OCI-LY1 (cell line): ENCODE measurements at regions not wholly inside any gene's neighbourhood (a gene's known extent, or its start where the extent isn't known, plus 50 kb on each side); places are given as distances from the start of the nearest gene placed in this dataset.

ENCODE experiments used
- EZH2 ChIP-seq: fragments of 200-600 bp; sonication (generic), shearing (Covaris generic); IDR thresholded peaks from 2 replicates; pipeline ENCODE4 v1.8.0; 2017; ENCODE audit warnings: borderline replicate concordance, mixed run types, mild to moderate bottlenecking, antibody characterized with exemption, low read length, moderate library complexity, mixed read lengths
- TF ChIP-seq, protein P1 (sequence below): fragments of 200-600 bp; sonication (generic), shearing (Covaris generic); IDR thresholded peaks from 2 replicates; pipeline ENCODE4 v1.5.1; 2017; ENCODE audit warnings: mild to moderate bottlenecking, antibody characterized with exemption, low read length, moderate library complexity, mixed read lengths

DNA sequence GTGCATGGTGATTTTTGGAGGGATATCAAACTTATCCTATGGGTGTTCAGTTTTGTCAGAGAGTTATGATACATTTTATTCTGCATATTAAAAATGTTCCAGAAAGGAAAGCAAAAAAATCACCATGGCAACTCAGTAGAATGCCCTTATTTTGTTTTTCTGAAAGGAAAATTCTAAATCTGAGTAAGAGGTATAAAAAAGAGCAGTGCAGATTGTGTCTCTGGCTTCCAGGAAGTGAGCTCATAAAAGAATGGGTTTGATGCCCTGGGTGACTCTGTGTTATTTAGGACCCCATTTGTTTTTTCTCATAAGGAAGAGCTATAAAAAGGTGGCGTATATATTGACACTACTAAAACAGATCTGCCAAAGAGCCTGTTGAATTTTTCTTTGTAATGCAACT lies 128.8 kb downstream of the UCHL1 start:
- TF ChIP-seq, protein P1, sequence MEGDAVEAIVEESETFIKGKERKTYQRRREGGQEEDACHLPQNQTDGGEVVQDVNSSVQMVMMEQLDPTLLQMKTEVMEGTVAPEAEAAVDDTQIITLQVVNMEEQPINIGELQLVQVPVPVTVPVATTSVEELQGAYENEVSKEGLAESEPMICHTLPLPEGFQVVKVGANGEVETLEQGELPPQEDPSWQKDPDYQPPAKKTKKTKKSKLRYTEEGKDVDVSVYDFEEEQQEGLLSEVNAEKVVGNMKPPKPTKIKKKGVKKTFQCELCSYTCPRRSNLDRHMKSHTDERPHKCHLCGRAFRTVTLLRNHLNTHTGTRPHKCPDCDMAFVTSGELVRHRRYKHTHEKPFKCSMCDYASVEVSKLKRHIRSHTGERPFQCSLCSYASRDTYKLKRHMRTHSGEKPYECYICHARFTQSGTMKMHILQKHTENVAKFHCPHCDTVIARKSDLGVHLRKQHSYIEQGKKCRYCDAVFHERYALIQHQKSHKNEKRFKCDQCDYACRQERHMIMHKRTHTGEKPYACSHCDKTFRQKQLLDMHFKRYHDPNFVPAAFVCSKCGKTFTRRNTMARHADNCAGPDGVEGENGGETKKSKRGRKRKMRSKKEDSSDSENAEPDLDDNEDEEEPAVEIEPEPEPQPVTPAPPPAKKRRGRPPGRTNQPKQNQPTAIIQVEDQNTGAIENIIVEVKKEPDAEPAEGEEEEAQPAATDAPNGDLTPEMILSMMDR: no peak
- TF ChIP-seq EZH2: no peak
